ENCODE measurements at regions not wholly inside any gene's neighbourhood (a gene's known extent, or its start where the extent isn't known, plus 50 kb on each side); places are given as distances from the start of the nearest gene placed in this dataset.
A peak's percentile ranks its signal among the peaks of the same experiment; 100 is the strongest.

GRCh38 chr6:140830666-140831065 lies 1302.1 kb upstream of the GJE1 start:
- Histone ChIP-seq H3K36me3 (ENCODE audit: control insufficient read depth, insufficient read depth, low read length) (no peaks in the 10 kb centered on the region), H3K4me2 (ENCODE audit: insufficient read depth, low read length) (no peak overlapping the region), H3K4me3 (no peak overlapping the region), H4K20me1 (replicated peaks; ENCODE audit: control insufficient read depth, insufficient read depth, low read length) (no peaks in the 10 kb centered on the region), H3K9me1 (ENCODE audit: control insufficient read depth, insufficient read depth, low read length) (no peaks in the 10 kb centered on the region), H3K4me1 (replicated peaks in 1 of 2; ENCODE audit: control insufficient read depth in 2 of 2, insufficient read depth in 2 of 2, low read length in 2 of 2) (no peaks in the 10 kb centered on the region), H2AFZ (ENCODE audit: low read depth, low read length) (peak overlapping the region; percentile 25), H3K9me3 (replicated peaks; ENCODE audit: control insufficient read depth, insufficient read depth, low read depth, low read length) (no peaks in the 10 kb centered on the region), H3K27me3 (ENCODE audit: control insufficient read depth in 2 of 2, insufficient read depth in 2 of 2, low read length in 2 of 2) (no peaks in the 10 kb centered on the region), H3K79me2 (ENCODE audit: control insufficient read depth, insufficient read depth, low read length) (no peaks in the 10 kb centered on the region), H3K27ac (ENCODE audit: extremely low read depth, low read depth, low read length) (no peak overlapping the region), H3K9ac (ENCODE audit: insufficient read depth in 1 of 2, low read depth in 2 of 2, low read length in 2 of 2) (peak overlapping the region in 1 of 2 experiments; percentile 43; a peak in 1 of 4 replicates)
- DNase-seq (ENCODE audit: extremely low read depth in 1 of 4, low spot score in 3 of 4) (no peak), ATAC-seq (no peak), FAIRE-seq (no peak)
- TF ChIP-seq GABPB1 (CRISPR knock-in tag; IDR thresholded peaks at IDR 0.05) (no peak), KHSRP (IDR thresholded peaks at IDR 0.05) (no peak), MTA2 (IDR thresholded peaks at IDR 0.05; ENCODE audit: low read depth) (no peak), HBP1 (CRISPR knock-in tag; IDR thresholded peaks at IDR 0.05) (no peak)
- in situ Hi-C loops (cut with MboI) = no loop called here
- intact Hi-C loops (cut with micrococcal nuclease) = no loop called here
- CTCF ChIA-PET (ENCODE audit: low intra/inter-chr PET ratio) = no interaction called here
- BruUV-seq (replicated peaks) = no TSS peak
- POLR2A ChIA-PET = no interaction called here
- 44% methylated on average over 1 of the region's 1 CpG for WGBS (ENCODE audit: insufficient coverage, low coverage, missing lambda C conversion rate)

GRCh38 chr6:140828856-140829255 lies 1303.9 kb upstream of the GJE1 start:
- CTCF ChIA-PET (ENCODE audit: low intra/inter-chr PET ratio) = no interaction called here
- DNase-seq (ENCODE audit: extremely low read depth in 1 of 4, low spot score in 3 of 4) (no peak), FAIRE-seq (no peak), ATAC-seq (no peak)
- H3K9me1 ChIP-seq (ENCODE audit: control insufficient read depth, insufficient read depth, low read length) = no peaks in the 10 kb centered on the region
- no peaks in the 10 kb centered on the region for H3K4me1 ChIP-seq (replicated peaks in 1 of 2; ENCODE audit: control insufficient read depth in 2 of 2, insufficient read depth in 2 of 2, low read length in 2 of 2)
- intact Hi-C loops (cut with micrococcal nuclease) = no loop called here
- H3K9ac ChIP-seq (ENCODE audit: insufficient read depth in 1 of 2, low read depth in 2 of 2, low read length in 2 of 2) = no peak overlapping the region
- H3K79me2 ChIP-seq (ENCODE audit: control insufficient read depth, insufficient read depth, low read length) = no peaks in the 10 kb centered on the region
- in situ Hi-C loops (cut with MboI) = no loop called here
- H2AFZ ChIP-seq (ENCODE audit: low read depth, low read length) = no peak overlapping the region
- H4K20me1 ChIP-seq (replicated peaks; ENCODE audit: control insufficient read depth, insufficient read depth, low read length) = no peaks in the 10 kb centered on the region
- no peak overlapping the region for H3K4me2 ChIP-seq (ENCODE audit: insufficient read depth, low read length)
- POLR2A ChIA-PET = no interaction called here
- H3K9me3 ChIP-seq (replicated peaks; ENCODE audit: control insufficient read depth, insufficient read depth, low read depth, low read length) = no peaks in the 10 kb centered on the region
- no peaks in the 10 kb centered on the region for H3K27me3 ChIP-seq (ENCODE audit: control insufficient read depth in 2 of 2, insufficient read depth in 2 of 2, low read length in 2 of 2)
- no peak overlapping the region for H3K27ac ChIP-seq (ENCODE audit: extremely low read depth, low read depth, low read length)
- no peaks in the 10 kb centered on the region for H3K36me3 ChIP-seq (ENCODE audit: control insufficient read depth, insufficient read depth, low read length)
- BruUV-seq (replicated peaks) = no TSS peak
- no peak overlapping the region for H3K4me3 ChIP-seq
- 28% methylated on average over 7 of the region's 7 CpGs for WGBS (ENCODE audit: insufficient coverage, low coverage, missing lambda C conversion rate)
- no peak for TF ChIP-seq TRIM25 (IDR thresholded peaks at IDR 0.05; ENCODE audit: borderline replicate concordance)
- TF ChIP-seq KLF6 (CRISPR knock-in tag; IDR thresholded peaks at IDR 0.05; ENCODE audit: borderline replicate concordance) = no peak
- TF ChIP-seq CTCF (IDR thresholded peaks at IDR 0.05 in 2 of 3, conservative IDR thresholded peaks at IDR 0.05 in 1 of 3; ENCODE audit: insufficient read depth in 2 of 3, low read depth in 1 of 3, low read length in 3 of 3) = no peak
- TF ChIP-seq, protein P1, sequence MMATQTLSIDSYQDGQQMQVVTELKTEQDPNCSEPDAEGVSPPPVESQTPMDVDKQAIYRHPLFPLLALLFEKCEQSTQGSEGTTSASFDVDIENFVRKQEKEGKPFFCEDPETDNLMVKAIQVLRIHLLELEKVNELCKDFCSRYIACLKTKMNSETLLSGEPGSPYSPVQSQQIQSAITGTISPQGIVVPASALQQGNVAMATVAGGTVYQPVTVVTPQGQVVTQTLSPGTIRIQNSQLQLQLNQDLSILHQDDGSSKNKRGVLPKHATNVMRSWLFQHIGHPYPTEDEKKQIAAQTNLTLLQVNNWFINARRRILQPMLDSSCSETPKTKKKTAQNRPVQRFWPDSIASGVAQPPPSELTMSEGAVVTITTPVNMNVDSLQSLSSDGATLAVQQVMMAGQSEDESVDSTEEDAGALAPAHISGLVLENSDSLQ (IDR thresholded peaks at IDR 0.05) = no peak

Measured in K562 (cell line).